IMR-90 (cell line): ENCODE measurements at regions not wholly inside any gene's neighbourhood (a gene's known extent, or its start where the extent isn't known, plus 50 kb on each side); places are given as distances from the start of the nearest gene placed in this dataset.

Experiments used
- ATAC-seq: fragments of 200-7000 bp; cut with Tn5 transposase; 2 replicates; pipeline ENCODE4 v1.9.1; 2020; ENCODE audit warnings: low read depth, mild to moderate bottlenecking, moderate library complexity
- BruUV-seq: library from RNA; stranded (reverse); fragments of 400-500 nt; replicated peaks from 2 replicates; lab custom pipeline; 2021; lab: Mats Ljungman, UMichigan
- CTCF ChIA-PET: fragments of 300-600 bp; formaldehyde crosslinking; extraction: SDS; loops from one replicate; lab custom pipeline; 2021; ENCODE audit warnings: antibody characterized with exemption; lab: Yijun Ruan, JAX
- POLR2A ChIA-PET: fragments of 300-600 bp; sonication (Branson Sonifier 250); formaldehyde crosslinking; loops from one replicate; lab custom pipeline; 2022; ENCODE audit warnings: antibody characterized with exemption; ENCODE audit not compliant: unreplicated experiment; lab: Charles Lee
- DNase-seq: peaks from one replicate; pipeline ENCODE4 v3.0.0; 2013
- H2AFZ ChIP-seq: replicated peaks from 2 replicates; pipeline ENCODE3; 2013; ENCODE audit warnings: low read length, mild to moderate bottlenecking; ENCODE audit not compliant: poor library complexity
- H2AK5ac ChIP-seq: 2 replicates; pipeline ENCODE4 v1.6.1; 2013; ENCODE audit warnings: low read depth, low read length, inconsistent platforms
- H2AK9ac ChIP-seq: replicated peaks from 2 replicates; pipeline ENCODE3; 2013; ENCODE audit warnings: mild to moderate bottlenecking, low read depth, low read length, moderate library complexity; ENCODE audit not compliant: poor library complexity
- H2BK120ac ChIP-seq: 2 replicates; pipeline ENCODE4 v1.6.1; 2013; ENCODE audit warnings: low read depth, low read length, inconsistent platforms
- H2BK15ac ChIP-seq: 3 replicates; pipeline ENCODE4 v1.6.1; 2013; ENCODE audit warnings: low read depth, low read length, inconsistent platforms
- H2BK20ac ChIP-seq: 2 replicates; pipeline ENCODE4 v1.6.1; 2013; ENCODE audit warnings: low read depth, mild to moderate bottlenecking, inconsistent platforms, low read length, moderate library complexity
- H2BK5ac ChIP-seq: 2 replicates; pipeline ENCODE4 v1.6.1; 2013; ENCODE audit warnings: mild to moderate bottlenecking, low read depth, low read length, inconsistent platforms; ENCODE audit not compliant: poor library complexity, severe bottlenecking
- H3K14ac ChIP-seq: replicated peaks from 2 replicates; pipeline ENCODE4 v1.6.1; 2013; ENCODE audit warnings: low read depth, low read length, inconsistent platforms
- H3K18ac ChIP-seq: 2 replicates; pipeline ENCODE4 v1.6.1; 2013; ENCODE audit warnings: low read depth, low read length, control low read depth
- H3K23ac ChIP-seq: 2 replicates; pipeline ENCODE4 v1.6.1; 2013; ENCODE audit warnings: low read depth, low read length, inconsistent platforms
- H3K27ac ChIP-seq: 2 replicates; pipeline ENCODE4 v1.5.1; 2013; ENCODE audit warnings: mild to moderate bottlenecking, control low read depth, low read length; ENCODE audit not compliant: insufficient read depth
- H3K27me3 ChIP-seq: 2 replicates; pipeline ENCODE4 v1.6.1; 2013; ENCODE audit warnings: low read length; ENCODE audit not compliant: control insufficient read depth, insufficient read depth
- H3K36me3 ChIP-seq: 2 replicates; pipeline ENCODE4 v1.6.1; 2013; ENCODE audit warnings: low read length, mixed read lengths; ENCODE audit not compliant: control insufficient read depth, insufficient read depth
- H3K4ac ChIP-seq: 2 replicates; pipeline ENCODE4 v1.6.1; 2013; ENCODE audit warnings: low read depth, low read length, inconsistent platforms
- H3K4me1 ChIP-seq: 2 replicates; pipeline ENCODE4 v1.6.1; 2013; ENCODE audit warnings: low read length, mixed read lengths; ENCODE audit not compliant: control insufficient read depth, insufficient read depth
- H3K4me2 ChIP-seq: 2 replicates; pipeline ENCODE4 v1.6.1; 2013; ENCODE audit warnings: low read depth, mild to moderate bottlenecking, control low read depth, low read length, moderate library complexity
- H3K4me3 ChIP-seq: 2 replicates; pipeline ENCODE4 v1.5.1; 2013; ENCODE audit warnings: low read depth, mild to moderate bottlenecking, control low read depth, low read length, moderate library complexity; ENCODE audit not compliant: insufficient read depth
- H3K56ac ChIP-seq: 2 replicates; pipeline ENCODE4 v1.6.1; 2013; ENCODE audit warnings: low read length, inconsistent platforms; ENCODE audit not compliant: insufficient read depth; ENCODE audit errors: extremely low read depth
- H3K79me1 ChIP-seq, 2 experiments: 2 replicates each; pipeline ENCODE4 v1.6.1; 2013; ENCODE audit warnings: low read length in 2 of 2, inconsistent platforms in 1 of 2, low read depth in 1 of 2
- H3K9ac ChIP-seq: 2 replicates; pipeline ENCODE4 v1.6.1; 2013; ENCODE audit warnings: low read depth, low read length, control low read depth
- H3K9me1 ChIP-seq: 2 replicates; pipeline ENCODE4 v1.6.1; 2013; ENCODE audit warnings: low read length, inconsistent platforms; ENCODE audit not compliant: insufficient read depth
- H3K9me3 ChIP-seq: 2 replicates; pipeline ENCODE4 v1.6.1; 2013; ENCODE audit warnings: low read length; ENCODE audit not compliant: control insufficient read depth, insufficient read depth
- H4K20me1 ChIP-seq: 2 replicates; pipeline ENCODE4 v1.6.1; 2013; ENCODE audit warnings: low read length, inconsistent platforms; ENCODE audit not compliant: insufficient read depth
- H4K5ac ChIP-seq: 2 replicates; pipeline ENCODE4 v1.6.1; 2013; ENCODE audit warnings: mild to moderate bottlenecking, low read depth, low read length, control low read depth
- H4K8ac ChIP-seq, 2 experiments: 2 replicates each; pipeline ENCODE4 v1.6.1; 2013; ENCODE audit warnings: low read depth in 2 of 2, low read length in 2 of 2, control low read depth in 1 of 2, inconsistent platforms in 1 of 2
- H4K91ac ChIP-seq: 2 replicates; pipeline ENCODE4 v1.6.1; 2013; ENCODE audit warnings: low read depth, low read length, inconsistent platforms; ENCODE audit not compliant: insufficient read depth
- CEBPB ChIP-seq: IDR thresholded peaks from 2 replicates; pipeline ENCODE4 v1.6.1; 2012; ENCODE audit warnings: low read depth, low read length, improper control_type of control experiment
- CHD1 ChIP-seq: IDR thresholded peaks from 2 replicates; pipeline ENCODE4 v1.6.1; 2012; ENCODE audit warnings: low read depth, low read length, improper control_type of control experiment
- CTCF ChIP-seq: conservative IDR thresholded peaks from 2 replicates; pipeline ENCODE4 v1.5.1; 2012; ENCODE audit warnings: mild to moderate bottlenecking, low read depth, low read length, improper control_type of control experiment
- MAZ ChIP-seq: IDR thresholded peaks from 2 replicates; pipeline ENCODE4 v1.6.1; 2012; ENCODE audit warnings: low read depth, mild to moderate bottlenecking, low read length, improper control_type of control experiment, moderate library complexity, borderline replicate concordance
- NFE2L2 ChIP-seq: fragments of 150-350 bp; IDR thresholded peaks from 2 replicates; pipeline ENCODE4 v1.6.1; 2016; ENCODE audit warnings: low read depth, mild to moderate bottlenecking, low read length
- RAD21 ChIP-seq: IDR thresholded peaks from 2 replicates; pipeline ENCODE4 v1.6.1; 2012; ENCODE audit warnings: low read length, improper control_type of control experiment
- SMC3 ChIP-seq: fragments of 150-350 bp; IDR thresholded peaks from 2 replicates; pipeline ENCODE4 v1.6.1; 2016; ENCODE audit warnings: low read depth, mild to moderate bottlenecking, antibody characterized with exemption, low read length, moderate library complexity
- WGBS, 2 experiments: methylation state at CpG; one replicate each; pipeline versions ENCODE4 v1.1.5 to v1.1.7; 2013; ENCODE audit warnings: missing lambda C conversion rate in 2 of 2; ENCODE audit not compliant: insufficient read length in 1 of 2; ENCODE audit errors: extremely low coverage in 2 of 2; 5-methylcytosine and 5-hydroxymethylcytosine counted together
- dilution Hi-C: fragments of 300-500 bp; cut with HindIII; formaldehyde crosslinking; loops from one replicate; pipeline ENCODE4 v1.14.3; 2018; ENCODE audit warnings: low sequenced_read_pairs; ENCODE audit not compliant: unreplicated experiment
- in situ Hi-C: fragments of 300-500 bp; cut with MboI; formaldehyde crosslinking; loops from 3 replicates; pipeline ENCODE4 v1.14.3; 2019; ENCODE audit warnings: low sequenced_read_pairs, inconsistent platforms, mixed read lengths
- intact Hi-C: fragments of 100-400 bp; cut with micrococcal nuclease; formaldehyde crosslinking; loops from 2 replicates; pipeline ENCODE4 v1.10.0; 2022
- TF ChIP-seq, protein P1 (sequence below): fragments of 150-350 bp; IDR thresholded peaks from 2 replicates; pipeline ENCODE4 v1.6.1; 2016; ENCODE audit warnings: low read depth, mild to moderate bottlenecking, low read length, moderate library complexity, borderline replicate concordance
- TF ChIP-seq, protein P2 (sequence below): fragments of 150-350 bp; IDR thresholded peaks from 2 replicates; pipeline ENCODE4 v1.6.1; 2017; ENCODE audit warnings: mild to moderate bottlenecking, antibody characterized with exemption, low read length, low read depth

DNA sequence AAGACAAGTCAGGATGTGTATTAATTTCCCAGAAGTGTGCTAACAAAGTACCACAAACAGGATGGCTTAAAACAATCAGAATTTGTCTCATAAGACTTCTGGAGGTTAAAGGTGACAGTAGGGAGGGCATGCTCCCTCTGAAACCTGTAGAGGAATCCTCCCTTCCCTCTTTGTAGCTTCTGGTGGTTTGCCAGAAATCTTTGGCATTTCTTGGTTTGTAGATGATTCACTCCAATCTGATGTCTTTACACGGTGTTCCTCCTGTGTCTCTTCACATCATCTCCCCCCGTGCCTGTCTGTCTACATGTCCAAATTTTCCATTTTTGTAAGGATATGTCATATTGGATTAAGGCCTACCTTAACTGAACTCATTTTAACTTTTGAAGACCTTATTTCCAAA lies 471.5 kb downstream of the ZNF608 start:
- Histone ChIP-seq H3K4me3 (no peak overlapping the region), H2BK5ac (no peak overlapping the region), H3K9me3 (no peaks in the 10 kb centered on the region), H4K91ac (no peak overlapping the region), H3K36me3 (no peaks in the 10 kb centered on the region), H3K18ac (no peak overlapping the region), H4K20me1 (no peaks in the 10 kb centered on the region), H3K14ac (no peak overlapping the region), H2AK9ac (no peak overlapping the region), H3K4me1 (no peaks in the 10 kb centered on the region), H4K5ac (no peak overlapping the region), H3K4me2 (no peak overlapping the region), H3K4ac (no peak overlapping the region), H2AK5ac (no peak overlapping the region), H3K56ac (no peak overlapping the region), H2BK120ac (no peak overlapping the region), H2AFZ (no peak overlapping the region), H3K27me3 (no peaks in the 10 kb centered on the region; the same call in 1 of the 2 replicates), H4K8ac (no peak overlapping the region), H3K23ac (no peak overlapping the region), H3K27ac (no peak overlapping the region), H3K9ac (no peak overlapping the region), H2BK20ac (no peak overlapping the region), H2BK15ac (no peak overlapping the region), H3K9me1 (no peaks in the 10 kb centered on the region), H3K79me1 (no peaks in the 10 kb centered on the region)
- in situ Hi-C loops: no loop called here
- no peak for ATAC-seq
- intact Hi-C loops: no loop called here
- no peak for TF ChIP-seq NFE2L2
- TF ChIP-seq CHD1: no peak
- TF ChIP-seq CEBPB: no peak
- no peak for TF ChIP-seq RAD21
- TF ChIP-seq SMC3: no peak
- TF ChIP-seq, protein P1, sequence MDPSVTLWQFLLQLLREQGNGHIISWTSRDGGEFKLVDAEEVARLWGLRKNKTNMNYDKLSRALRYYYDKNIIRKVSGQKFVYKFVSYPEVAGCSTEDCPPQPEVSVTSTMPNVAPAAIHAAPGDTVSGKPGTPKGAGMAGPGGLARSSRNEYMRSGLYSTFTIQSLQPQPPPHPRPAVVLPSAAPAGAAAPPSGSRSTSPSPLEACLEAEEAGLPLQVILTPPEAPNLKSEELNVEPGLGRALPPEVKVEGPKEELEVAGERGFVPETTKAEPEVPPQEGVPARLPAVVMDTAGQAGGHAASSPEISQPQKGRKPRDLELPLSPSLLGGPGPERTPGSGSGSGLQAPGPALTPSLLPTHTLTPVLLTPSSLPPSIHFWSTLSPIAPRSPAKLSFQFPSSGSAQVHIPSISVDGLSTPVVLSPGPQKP: no peak
- TF ChIP-seq CTCF: no peak
- no peak for TF ChIP-seq MAZ
- TF ChIP-seq, protein P2, sequence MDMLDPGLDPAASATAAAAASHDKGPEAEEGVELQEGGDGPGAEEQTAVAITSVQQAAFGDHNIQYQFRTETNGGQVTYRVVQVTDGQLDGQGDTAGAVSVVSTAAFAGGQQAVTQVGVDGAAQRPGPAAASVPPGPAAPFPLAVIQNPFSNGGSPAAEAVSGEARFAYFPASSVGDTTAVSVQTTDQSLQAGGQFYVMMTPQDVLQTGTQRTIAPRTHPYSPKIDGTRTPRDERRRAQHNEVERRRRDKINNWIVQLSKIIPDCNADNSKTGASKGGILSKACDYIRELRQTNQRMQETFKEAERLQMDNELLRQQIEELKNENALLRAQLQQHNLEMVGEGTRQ: no peak
- ChIA-PET CTCF (no interaction called here), POLR2A (no interaction called here)
- no TSS peak for BruUV-seq
- WGBS, 2 experiments: no CpG with 5 or more reads among the region's 2 CpGs
- DNase-seq: no peak
- dilution Hi-C loops: no loop called here
